NCI-H146 (cell line): ENCODE measurements at regions not wholly inside any gene's neighbourhood (a gene's known extent, or its start where the extent isn't known, plus 50 kb on each side); places are given as distances from the start of the nearest gene placed in this dataset.

Experiments
- DNase-seq: peaks from one replicate; lab custom pipeline; 2025; lab: John Stamatoyannopoulos, UW

DNA sequence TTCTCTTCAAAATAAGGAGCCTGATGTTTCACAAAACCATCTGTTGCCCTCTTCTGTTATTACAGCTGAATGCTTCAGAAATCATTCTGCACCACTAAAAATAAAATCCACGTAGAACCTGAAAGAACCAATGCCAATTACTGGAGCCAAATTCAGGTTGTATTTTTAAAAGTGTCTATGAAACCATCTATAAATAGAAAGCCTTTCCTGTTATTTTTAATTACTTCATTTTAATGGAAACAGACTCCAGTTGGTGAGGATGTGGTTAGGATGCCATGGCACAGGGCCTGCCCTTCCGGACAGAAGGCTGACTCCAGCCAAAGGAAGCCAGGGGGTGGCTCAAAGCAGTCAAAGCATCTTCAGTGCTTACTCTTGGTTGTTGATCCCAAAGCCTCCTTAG is 119.8 kb downstream of the TENT4A start:
- no peak for DNase-seq

DNA sequence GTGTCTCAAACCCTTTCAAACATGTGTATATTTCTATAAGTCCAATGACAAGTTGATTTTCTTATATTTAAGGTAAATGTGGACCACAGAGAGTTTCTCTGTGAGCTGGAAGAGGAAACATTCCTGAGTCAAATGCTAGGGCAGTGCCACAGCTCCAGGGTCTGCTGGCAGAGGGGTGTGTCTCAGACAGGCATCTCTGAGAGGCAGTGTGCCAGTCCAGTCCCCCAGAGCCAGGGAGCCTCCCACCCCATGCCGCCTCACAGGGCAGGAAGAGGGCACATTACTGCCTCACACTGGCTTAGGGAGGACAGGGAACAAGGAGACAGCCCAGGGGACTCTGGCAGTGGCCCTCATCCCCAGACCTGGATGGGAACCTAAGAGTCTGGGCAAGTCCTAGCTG is 120.2 kb downstream of the TENT4A start:
- DNase-seq, result no peak

DNA sequence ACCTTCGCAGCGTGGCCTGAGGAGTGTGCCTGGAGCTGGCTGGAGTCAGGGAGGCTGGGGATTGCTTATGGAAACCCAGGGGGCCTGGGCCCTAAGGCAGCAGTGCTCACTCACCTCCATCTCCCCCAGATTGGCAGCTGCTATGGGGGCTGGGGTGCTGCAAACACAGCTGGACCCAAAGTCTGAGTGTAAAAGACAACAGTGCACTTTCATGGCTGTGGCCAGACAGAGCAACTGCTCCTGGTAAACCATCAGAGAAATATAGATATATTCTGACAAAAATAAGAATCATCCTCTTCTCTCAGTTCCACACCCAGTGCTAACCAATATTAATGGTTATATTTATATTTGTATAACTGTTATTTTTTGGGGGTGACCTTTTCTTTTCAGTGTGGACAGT is 123.9 kb downstream of the TENT4A start:
- no peak for DNase-seq

- no peak for DNase-seq
Measured at GRCh38 chr5:6837519-6838110, 124.4 kb downstream of the TENT4A start.

- DNase-seq, result no peak
Measured at GRCh38 chr5:6838736-6839135, 125.5 kb downstream of the TENT4A start.

DNA sequence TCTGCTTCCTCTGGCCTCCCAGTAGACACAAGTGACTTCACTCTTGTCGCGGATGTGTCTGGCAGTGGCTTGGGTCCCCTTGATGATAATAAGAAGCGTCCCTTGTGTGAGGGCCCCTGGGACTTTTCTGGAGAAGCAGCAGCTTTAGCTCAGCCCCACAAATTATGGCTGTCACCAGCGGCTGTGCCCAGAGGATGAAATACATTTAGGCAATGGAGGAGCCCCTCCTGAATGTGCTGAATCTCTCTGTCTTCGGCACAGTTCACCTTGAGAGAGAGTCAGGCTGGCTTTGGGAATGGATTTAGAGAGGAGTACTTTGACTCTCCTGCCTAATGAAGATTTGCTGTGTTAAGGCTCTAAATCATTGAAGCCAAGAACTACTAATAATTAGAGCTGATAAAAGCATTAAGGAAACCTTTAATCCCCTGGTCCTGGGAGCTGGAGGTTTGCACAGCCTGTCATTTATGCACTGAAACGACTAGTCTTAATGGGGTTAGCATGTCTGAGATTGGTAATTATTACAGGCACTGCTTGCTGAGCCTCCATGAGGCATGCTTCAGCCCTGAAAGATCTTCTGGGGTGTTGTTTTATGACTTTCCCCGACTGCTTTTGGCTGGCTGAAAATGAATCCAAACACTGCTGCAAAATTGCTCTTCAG is 127.0 kb downstream of the TENT4A start:
- no peak for DNase-seq

DNA sequence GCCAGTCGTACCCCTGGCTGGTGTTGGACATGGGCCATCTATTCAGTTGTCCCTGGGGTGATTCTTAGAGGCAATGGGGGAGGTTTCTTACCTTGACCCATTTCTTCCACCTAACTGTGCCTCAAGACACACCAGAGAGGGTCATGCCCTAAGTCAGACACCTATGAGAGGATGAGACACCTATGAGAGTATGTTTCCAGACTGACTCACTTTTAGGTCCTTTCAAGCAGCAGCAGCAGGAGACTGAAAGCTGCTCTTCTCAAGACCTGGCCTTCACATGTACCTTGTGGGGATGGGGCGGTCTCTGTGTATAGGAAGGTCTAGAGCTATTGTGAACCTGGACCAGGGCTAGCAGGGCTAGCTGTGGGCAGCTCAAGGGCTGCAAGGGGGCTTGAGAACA is 130.1 kb downstream of the TENT4A start:
- DNase-seq, result no peak

- no peak for DNase-seq
Measured at GRCh38 chr5:6843821-6844220, 130.6 kb downstream of the TENT4A start.

DNA sequence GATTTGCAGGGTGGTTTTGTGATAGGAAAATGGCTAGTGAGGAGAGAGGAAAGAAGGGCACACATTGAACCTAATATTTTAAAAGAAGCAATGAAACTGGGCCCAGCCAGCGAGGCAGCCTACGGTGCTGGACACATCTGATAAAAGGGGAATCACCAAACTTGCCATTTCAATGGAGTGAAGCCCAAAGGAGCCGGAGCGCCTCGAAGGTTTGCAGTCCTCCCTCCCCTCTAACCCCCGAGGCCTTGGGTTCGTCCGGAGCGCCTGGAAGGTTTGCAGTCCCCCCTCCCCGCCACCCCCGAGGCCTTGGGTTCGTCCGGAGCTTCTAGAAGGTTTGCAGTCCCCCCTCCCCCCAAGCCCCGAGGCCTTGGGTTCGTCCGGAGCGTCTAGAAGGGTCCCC is 132.6 kb downstream of the TENT4A start:
- DNase-seq, result no peak

DNA sequence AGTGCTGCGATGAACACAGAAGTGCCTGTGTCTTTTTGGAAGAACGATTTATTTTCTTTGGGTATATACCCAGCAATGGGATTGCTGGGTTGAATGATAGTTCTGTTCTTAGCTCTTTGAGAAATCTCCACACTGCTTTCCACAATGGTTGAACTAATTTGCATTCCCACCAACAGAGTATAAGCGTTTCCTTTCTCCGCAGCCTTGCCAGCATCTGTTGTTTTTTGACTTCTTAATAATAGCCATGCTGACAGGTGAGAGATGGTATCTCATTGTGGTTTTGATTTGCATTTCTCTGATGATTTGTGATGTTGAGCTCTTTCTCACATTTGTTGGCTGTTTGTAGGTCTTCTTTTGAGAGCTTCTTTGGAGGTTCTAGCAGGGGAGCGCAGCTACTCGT is 134.6 kb downstream of the TENT4A start:
- no peak for DNase-seq

- DNase-seq, result no peak
Measured at GRCh38 chr5:6849316-6850105, 136.3 kb downstream of the TENT4A start.

DNA sequence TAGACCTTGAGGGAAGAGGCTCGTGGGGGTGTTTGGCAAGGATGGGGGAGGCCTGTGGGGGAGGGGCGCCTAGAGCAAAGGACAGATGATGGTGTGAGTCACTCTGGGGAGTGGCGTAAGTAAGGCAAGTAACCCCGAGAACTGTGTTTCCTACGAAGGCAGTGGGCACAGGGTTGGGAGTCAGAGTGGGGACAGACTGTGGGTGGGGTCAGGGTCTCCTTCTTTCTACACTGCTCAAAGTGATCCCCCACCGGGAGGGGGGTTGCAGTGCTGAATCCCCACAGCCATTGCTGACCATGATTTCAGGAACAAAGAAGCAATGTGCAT is 136.8 kb downstream of the TENT4A start:
- DNase-seq, result no peak

- no peak for DNase-seq
Measured at GRCh38 chr5:6856653-6857052, 143.4 kb downstream of the TENT4A start.

- DNase-seq, result no peak
Measured at GRCh38 chr5:6858419-6858818, 145.2 kb downstream of the TENT4A start.

GRCh38 chr5:6859023-6859422 is 145.8 kb downstream of the TENT4A start:
- DNase-seq, result no peak

GRCh38 chr5:6859951-6860638 is 146.9 kb downstream of the TENT4A start:
- DNase-seq, result no peak

- no peak for DNase-seq
Measured at GRCh38 chr5:6861036-6861435, 147.8 kb downstream of the TENT4A start.

DNA sequence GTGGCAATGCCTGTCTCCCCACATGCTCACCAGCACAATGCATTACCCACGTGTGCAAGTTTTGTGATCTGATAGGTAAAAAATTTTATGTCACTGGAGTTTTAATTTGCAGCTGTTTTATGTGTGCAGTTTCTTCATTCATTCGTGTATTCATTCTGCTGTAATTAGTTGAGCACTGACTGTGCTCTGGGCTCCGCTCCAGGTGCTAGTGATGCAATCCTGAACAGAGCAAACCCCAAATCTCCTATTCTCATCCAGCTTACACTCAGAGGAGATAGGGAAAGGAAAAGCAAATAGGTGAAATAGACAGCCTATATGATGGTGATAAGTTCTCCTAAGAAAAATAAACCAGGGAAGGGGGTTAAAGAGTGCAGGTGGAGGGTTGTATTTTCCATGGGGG is 148.4 kb downstream of the TENT4A start:
- no peak for DNase-seq

GRCh38 chr5:6862306-6862705 is 149.1 kb downstream of the TENT4A start:
- DNase-seq, result no peak

DNA sequence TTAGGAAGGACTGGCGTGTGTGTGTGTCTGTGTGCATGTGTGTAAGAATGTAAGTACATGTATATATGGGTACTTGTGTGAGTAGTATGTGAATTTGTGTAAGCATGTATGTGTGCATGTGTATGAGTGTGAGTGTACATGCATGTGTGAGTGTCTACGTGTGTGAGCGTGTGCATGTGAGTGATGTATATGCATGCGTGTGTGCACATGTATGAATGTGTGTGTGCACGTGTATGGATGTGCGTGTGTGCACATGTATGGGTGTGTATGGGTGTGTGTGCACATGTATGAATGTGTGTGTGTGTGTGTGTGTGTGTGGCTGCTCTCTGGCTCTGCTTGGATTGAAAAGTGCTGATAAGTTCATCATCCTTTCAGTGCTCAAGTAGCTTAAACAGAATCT is 154.5 kb downstream of the TENT4A start:
- no peak for DNase-seq

DNA sequence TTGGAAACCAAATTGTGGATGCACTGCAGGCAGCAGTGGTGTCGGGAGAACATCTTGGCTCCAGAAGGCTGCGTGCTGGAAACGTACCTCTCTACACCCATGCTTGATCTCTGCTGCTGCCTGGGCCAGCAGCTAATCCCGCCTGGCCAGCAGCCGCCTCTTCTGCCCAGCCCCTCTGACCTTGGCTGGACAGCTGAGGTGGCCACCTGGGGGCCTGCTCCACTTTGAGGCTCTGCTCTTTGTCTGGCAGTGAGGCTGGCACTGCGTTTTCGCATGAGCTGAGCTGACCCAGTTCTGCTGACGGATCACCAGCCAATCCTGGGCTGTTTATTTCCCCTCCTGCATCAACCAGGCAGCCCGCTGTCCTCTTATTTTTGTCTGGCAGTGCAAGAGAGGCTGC is 154.9 kb downstream of the TENT4A start:
- no peak for DNase-seq

GRCh38 chr5:6868575-6869215 is 155.5 kb downstream of the TENT4A start:
- DNase-seq, result no peak

DNA sequence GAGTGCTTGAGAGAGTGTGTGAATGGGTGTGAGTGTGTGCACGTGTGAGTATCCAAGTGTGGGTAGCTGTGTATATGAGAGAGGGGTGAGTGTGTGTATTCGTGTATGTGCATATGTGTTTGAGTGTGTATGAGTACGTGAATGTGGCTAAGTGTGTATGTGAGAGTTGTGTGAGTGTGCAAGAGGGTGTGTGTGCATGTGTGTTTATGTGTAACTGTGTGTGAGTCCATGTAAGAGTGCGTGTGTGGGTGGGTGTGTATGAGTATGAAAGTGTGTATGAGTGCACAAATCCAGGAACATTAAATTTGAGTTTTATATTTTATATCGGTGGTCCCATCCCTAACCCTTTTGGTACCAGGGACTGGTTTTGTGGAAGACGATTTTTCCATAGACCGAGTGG is 156.4 kb downstream of the TENT4A start:
- DNase-seq, result no peak
